Mesenchymal stem cell (in vitro differentiated cells and primary cell): ENCODE measurements at regions not wholly inside any gene's neighbourhood (a gene's known extent, or its start where the extent isn't known, plus 50 kb on each side); places are given as distances from the start of the nearest gene placed in this dataset.

Source experiments
- DNase-seq: peaks from one replicate; pipeline ENCODE4 v3.0.0-alpha.2; 2013
- H2AFZ ChIP-seq: one replicate; pipeline ENCODE4 v1.6.1; 2013; ENCODE audit warnings: low read depth, mild to moderate bottlenecking, control low read depth, inconsistent platforms, low read length, moderate library complexity
- H2AK5ac ChIP-seq: 2 replicates; pipeline ENCODE4 v1.6.1; 2013; ENCODE audit warnings: low read length, moderate library complexity, mild to moderate bottlenecking, inconsistent platforms; ENCODE audit not compliant: severe bottlenecking
- H2BK120ac ChIP-seq: one replicate; pipeline ENCODE4 v1.6.1; 2013; ENCODE audit warnings: low read depth, mild to moderate bottlenecking, inconsistent platforms, low read length, moderate library complexity
- H2BK12ac ChIP-seq, 2 experiments: one replicate each; pipeline ENCODE4 v1.6.1; 2013; ENCODE audit warnings: inconsistent platforms in 2 of 2, low read length in 2 of 2, mild to moderate bottlenecking in 2 of 2, moderate library complexity in 2 of 2, control low read depth in 1 of 2
- H2BK15ac ChIP-seq: one replicate; pipeline ENCODE4 v1.6.1; 2013; ENCODE audit warnings: mild to moderate bottlenecking, low read depth, inconsistent platforms; ENCODE audit not compliant: poor library complexity, severe bottlenecking
- H2BK5ac ChIP-seq: 2 replicates; pipeline ENCODE4 v1.6.1; 2013; ENCODE audit warnings: low read depth, mild to moderate bottlenecking, low read length, control low read depth, inconsistent platforms; ENCODE audit not compliant: poor library complexity, severe bottlenecking
- H3K14ac ChIP-seq, 2 experiments: one replicate each; pipeline ENCODE4 v1.6.1; 2013; ENCODE audit warnings: inconsistent platforms in 2 of 2, low read length in 2 of 2, control low read depth in 1 of 2, mild to moderate bottlenecking in 1 of 2, moderate library complexity in 1 of 2
- H3K18ac ChIP-seq, 2 experiments: one replicate each; pipeline ENCODE4 v1.6.1; 2013; ENCODE audit warnings: inconsistent platforms in 2 of 2, low read length in 2 of 2, control low read depth in 1 of 2, low read depth in 1 of 2, mild to moderate bottlenecking in 1 of 2
- H3K23ac ChIP-seq, 2 experiments: one replicate each; pipeline ENCODE4 v1.6.1; 2013; ENCODE audit warnings: inconsistent platforms in 2 of 2, low read length in 2 of 2, mild to moderate bottlenecking in 2 of 2, moderate library complexity in 2 of 2, control low read depth in 1 of 2
- H3K27ac ChIP-seq: 2 replicates; pipeline ENCODE4 v1.5.1; 2013; ENCODE audit warnings: mild to moderate bottlenecking, moderate library complexity, low read length, control low read depth, inconsistent platforms; ENCODE audit not compliant: poor library complexity, severe bottlenecking
- H3K27me3 ChIP-seq, 2 experiments: 2 replicates each; pipeline versions ENCODE4 v1.6.1 to v1.7.0; 2013; ENCODE audit warnings: low read length in 2 of 2, mild to moderate bottlenecking in 2 of 2, moderate library complexity in 2 of 2, control low read depth in 1 of 2, inconsistent platforms in 1 of 2; ENCODE audit not compliant: control insufficient read depth in 1 of 2, insufficient read depth in 1 of 2
- H3K36me3 ChIP-seq, 2 experiments: 2 replicates each; pipeline versions ENCODE4 v1.6.1 to v1.7.0; 2013; ENCODE audit warnings: low read length in 2 of 2, control low read depth in 1 of 2, inconsistent platforms in 1 of 2, low read depth in 1 of 2, mild to moderate bottlenecking in 1 of 2; ENCODE audit not compliant: insufficient read depth in 2 of 2, control insufficient read depth in 1 of 2
- H3K4ac ChIP-seq, 2 experiments: one replicate each; pipeline ENCODE4 v1.6.1; 2013; ENCODE audit warnings: inconsistent platforms in 2 of 2, low read length in 2 of 2, mild to moderate bottlenecking in 2 of 2, moderate library complexity in 2 of 2, control low read depth in 1 of 2, low read depth in 1 of 2
- H3K4me1 ChIP-seq: 2 replicates; pipeline ENCODE4 v1.6.1; 2013; ENCODE audit warnings: low read depth, low read length, control low read depth; ENCODE audit not compliant: control insufficient read depth, insufficient read depth
- H3K4me2 ChIP-seq: 2 replicates; pipeline ENCODE4 v1.6.1; 2013; ENCODE audit warnings: low read length, mild to moderate bottlenecking, inconsistent platforms; ENCODE audit not compliant: poor library complexity, severe bottlenecking
- H3K4me3 ChIP-seq, 2 experiments: 2 replicates each; pipeline versions ENCODE4 v1.5.1 to v1.7.0; 2013; ENCODE audit warnings: low read length in 2 of 2, mild to moderate bottlenecking in 2 of 2, control low read depth in 1 of 2, low read depth in 1 of 2; ENCODE audit not compliant: insufficient read depth in 1 of 2
- H3K79me1 ChIP-seq: replicated peaks from 2 replicates; pipeline ENCODE4 v1.6.1; 2013; ENCODE audit warnings: mild to moderate bottlenecking, control low read depth, low read length, inconsistent platforms; ENCODE audit not compliant: poor library complexity, severe bottlenecking
- H3K9ac ChIP-seq: 2 replicates; pipeline ENCODE4 v1.7.0; 2013; ENCODE audit warnings: mild to moderate bottlenecking, low read length, moderate library complexity
- H3K9me3 ChIP-seq: 2 replicates; pipeline ENCODE4 v1.7.0; 2013; ENCODE audit warnings: mild to moderate bottlenecking, low read length; ENCODE audit not compliant: control insufficient read depth
- H4K8ac ChIP-seq: one replicate; pipeline ENCODE4 v1.6.1; 2013; ENCODE audit warnings: inconsistent platforms, mild to moderate bottlenecking, low read length, moderate library complexity
- H4K91ac ChIP-seq: one replicate; pipeline ENCODE4 v1.6.1; 2013; ENCODE audit warnings: mild to moderate bottlenecking, low read length, inconsistent platforms
- WGBS: methylation state at CpG from one replicate; pipeline ENCODE4 v1.1.7; 2013; ENCODE audit warnings: mixed read lengths; 5-methylcytosine and 5-hydroxymethylcytosine counted together

GRCh38 chr5:103919506-103919905 is 356.9 kb upstream of the NUDT12 start:
- Histone ChIP-seq H3K9me3 (no peaks in the 10 kb centered on the region), H2AFZ (no peak overlapping the region), H4K8ac (no peak overlapping the region), H4K91ac (no peak overlapping the region), H2BK12ac (no peak overlapping the region), H3K27ac (peak overlapping the region; percentile 96), H3K4me2 (no peak overlapping the region), H3K36me3 (no peaks in the 10 kb centered on the region), H2BK120ac (no peak overlapping the region), H3K4me3 (no peak overlapping the region), H3K4ac (no peak overlapping the region), H3K23ac (no peak overlapping the region), H3K14ac (no peak overlapping the region), H2AK5ac (no peak overlapping the region), H3K4me1 (peaks cover 2% of the 10 kb centered on the region), H3K79me1 (no peaks in the 10 kb centered on the region), H3K27me3 (no peaks in the 10 kb centered on the region), H3K9ac (no peak overlapping the region), H3K18ac (no peak overlapping the region), H2BK5ac (no peak overlapping the region), H2BK15ac (no peak overlapping the region)
- no peak for DNase-seq

GRCh38 chr5:103918668-103919367 is 356.2 kb upstream of the NUDT12 start:
- H3K36me3 ChIP-seq = no peaks in the 10 kb centered on the region
- H4K8ac ChIP-seq = no peak overlapping the region
- H4K91ac ChIP-seq = no peak overlapping the region
- peak overlapping the region; percentile 96 for H3K27ac ChIP-seq
- no peak overlapping the region for H3K18ac ChIP-seq
- H2BK15ac ChIP-seq = no peak overlapping the region
- no peak overlapping the region for H2BK120ac ChIP-seq
- no peak overlapping the region for H2BK12ac ChIP-seq
- no peak overlapping the region for H3K9ac ChIP-seq
- no peaks in the 10 kb centered on the region for H3K27me3 ChIP-seq
- H3K4me1 ChIP-seq = peaks cover 2% of the 10 kb centered on the region
- no peaks in the 10 kb centered on the region for H3K79me1 ChIP-seq
- H3K23ac ChIP-seq = no peak overlapping the region
- H2AK5ac ChIP-seq = peak overlapping the region; percentile 69
- no peak overlapping the region for H3K4me3 ChIP-seq
- H3K4ac ChIP-seq = no peak overlapping the region
- peak overlapping the region; percentile 22 for H3K4me2 ChIP-seq
- peak; percentile 40 for DNase-seq
- no peak overlapping the region for H2BK5ac ChIP-seq
- H3K14ac ChIP-seq = no peak overlapping the region
- H2AFZ ChIP-seq = no peak overlapping the region
- no peaks in the 10 kb centered on the region for H3K9me3 ChIP-seq

DNA sequence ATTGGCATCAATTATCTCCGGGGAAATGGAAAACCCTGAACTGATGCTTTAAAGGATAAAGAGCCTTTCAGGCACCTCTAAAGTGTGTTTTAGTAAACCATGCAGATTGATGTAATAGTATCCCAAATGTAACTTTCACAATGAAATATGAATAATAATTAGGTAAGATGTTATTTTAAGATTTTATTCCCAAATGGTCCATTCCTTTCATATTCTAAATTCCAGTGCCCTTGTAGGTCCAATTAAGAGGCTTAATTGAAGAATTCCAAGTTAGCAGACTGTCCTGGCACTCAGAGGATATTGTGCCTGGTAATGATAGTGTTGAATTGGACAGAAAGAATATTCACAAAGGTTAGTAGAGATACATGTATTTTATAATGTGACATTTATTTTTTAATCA is 352.5 kb upstream of the NUDT12 start:
- H3K23ac ChIP-seq = no peak overlapping the region

GRCh38 chr5:103910786-103911185 is 348.2 kb upstream of the NUDT12 start:
- no peak overlapping the region for H3K4me2 ChIP-seq
- WGBS = no CpG with 5 or more reads among the region's 2 CpGs
- no peaks in the 10 kb centered on the region for H3K36me3 ChIP-seq
- H3K27me3 ChIP-seq = no peaks in the 10 kb centered on the region
- H3K14ac ChIP-seq = no peak overlapping the region
- no peak overlapping the region for H3K23ac ChIP-seq
- H4K91ac ChIP-seq = no peak overlapping the region
- no peak overlapping the region for H3K27ac ChIP-seq
- H3K18ac ChIP-seq = no peak overlapping the region
- H2BK12ac ChIP-seq = no peak overlapping the region
- peaks cover 2% of the 10 kb centered on the region for H3K4me1 ChIP-seq
- no peaks in the 10 kb centered on the region for H3K79me1 ChIP-seq
- no peak overlapping the region for H3K4me3 ChIP-seq
- no peak overlapping the region for H4K8ac ChIP-seq
- H3K4ac ChIP-seq = no peak overlapping the region
- no peak overlapping the region for H2AK5ac ChIP-seq
- no peak overlapping the region for H2AFZ ChIP-seq
- H2BK5ac ChIP-seq = no peak overlapping the region
- no peak overlapping the region for H2BK15ac ChIP-seq
- H3K9ac ChIP-seq = no peak overlapping the region
- H3K9me3 ChIP-seq = no peaks in the 10 kb centered on the region
- no peak for DNase-seq
- H2BK120ac ChIP-seq = no peak overlapping the region

More for the DNA sequence above, 352.5 kb upstream of the NUDT12 start:
- Histone ChIP-seq H4K91ac (no peak overlapping the region), H4K8ac (no peak overlapping the region), H3K27ac (no peak overlapping the region), H2BK12ac (no peak overlapping the region), H3K27me3 (no peaks in the 10 kb centered on the region), H3K9me3 (no peaks in the 10 kb centered on the region), H3K4me2 (no peak overlapping the region), H3K14ac (no peak overlapping the region), H2BK120ac (no peak overlapping the region), H2BK5ac (no peak overlapping the region), H3K4me1 (peaks cover 2% of the 10 kb centered on the region), H2AFZ (no peak overlapping the region), H3K4me3 (no peak overlapping the region), H3K36me3 (no peaks in the 10 kb centered on the region), H3K18ac (no peak overlapping the region), H2AK5ac (no peak overlapping the region), H3K9ac (no peak overlapping the region), H2BK15ac (no peak overlapping the region), H3K4ac (no peak overlapping the region), H3K79me1 (no peaks in the 10 kb centered on the region)
- WGBS = 100% methylated on average over 1 of the region's 1 CpG
- DNase-seq = no peak
